PFSK-1 (cell line): ENCODE measurements at regions not wholly inside any gene's neighbourhood (a gene's known extent, or its start where the extent isn't known, plus 50 kb on each side); places are given as distances from the start of the nearest gene placed in this dataset.

ENCODE experiments used
- FOXP2 ChIP-seq: optimal IDR thresholded peaks from 2 replicates; pipeline ENCODE3; 2011; ENCODE audit warnings: borderline replicate concordance, control low read depth, inconsistent platforms; ENCODE audit not compliant: insufficient read depth; ENCODE audit errors: extremely low read length, extremely low read depth
- POLR2AphosphoS5 ChIP-seq: IDR thresholded peaks from 2 replicates; pipeline ENCODE4 v1.6.1; 2012; ENCODE audit warnings: low read depth, mild to moderate bottlenecking, control low read depth, low read length, moderate library complexity
- REST ChIP-seq, 2 experiments: IDR thresholded peaks; 2 replicates each; pipeline versions ENCODE4 v1.6.1 to v1.8.0; 2011 to 2012; ENCODE audit warnings: low read depth in 2 of 2, low read length in 2 of 2, control low read depth in 1 of 2, inconsistent platforms in 1 of 2, mild to moderate bottlenecking in 1 of 2, moderate library complexity in 1 of 2; ENCODE audit not compliant: insufficient read depth in 1 of 2
- SIN3A ChIP-seq: IDR thresholded peaks from 2 replicates; pipeline ENCODE4 v1.6.1; 2012; ENCODE audit warnings: mild to moderate bottlenecking, low read length, moderate library complexity, borderline replicate concordance; ENCODE audit not compliant: insufficient read depth
- TAF1 ChIP-seq: IDR thresholded peaks from 2 replicates; pipeline ENCODE4 v1.6.1; 2012; ENCODE audit warnings: low read length, control low read depth, borderline replicate concordance; ENCODE audit not compliant: insufficient read depth

- TF ChIP-seq POLR2AphosphoS5 (no peak), FOXP2 (no peak), TAF1 (no peak), SIN3A (no peak), REST (IDR thresholded peaks at IDR 0.05; ENCODE audit: insufficient read depth in 1 of 2, low read depth in 2 of 2, low read length in 2 of 2) (no peak)
Measured at GRCh38 chr4:33532821-33533220, 2711.5 kb downstream of the ARAP2 start.

- no peak for TF ChIP-seq TAF1
- TF ChIP-seq POLR2AphosphoS5: no peak
Measured at GRCh38 chr4:33536898-33537297, 2707.4 kb downstream of the ARAP2 start.

- no peak for TF ChIP-seq TAF1
- TF ChIP-seq REST (IDR thresholded peaks at IDR 0.05; ENCODE audit: insufficient read depth in 1 of 2, low read depth in 2 of 2, low read length in 2 of 2): no peak
- TF ChIP-seq POLR2AphosphoS5: no peak
- TF ChIP-seq FOXP2: no peak
- TF ChIP-seq SIN3A: no peak
Measured at GRCh38 chr4:33537527-33537926, 2706.8 kb downstream of the ARAP2 start.

GRCh38 chr4:33543941-33544450 is 2700.3 kb downstream of the ARAP2 start:
- TF ChIP-seq POLR2AphosphoS5: no peak
- no peak for TF ChIP-seq SIN3A
- TF ChIP-seq TAF1: no peak
- TF ChIP-seq FOXP2: no peak
- TF ChIP-seq REST (IDR thresholded peaks at IDR 0.05; ENCODE audit: insufficient read depth in 1 of 2, low read depth in 2 of 2, low read length in 2 of 2): no peak

GRCh38 chr4:33551244-33551643 is 2693.1 kb downstream of the ARAP2 start:
- TF ChIP-seq SIN3A: no peak
- TF ChIP-seq REST (IDR thresholded peaks at IDR 0.05; ENCODE audit: insufficient read depth in 1 of 2, low read depth in 2 of 2, low read length in 2 of 2): no peak
- no peak for TF ChIP-seq TAF1
- no peak for TF ChIP-seq FOXP2
- no peak for TF ChIP-seq POLR2AphosphoS5

GRCh38 chr4:33561259-33561658 is 2683.1 kb downstream of the ARAP2 start:
- TF ChIP-seq TAF1: no peak
- no peak for TF ChIP-seq SIN3A
- TF ChIP-seq POLR2AphosphoS5: no peak
